Thoracic aorta (tissue), 2 donors: ENCODE measurements at regions not wholly inside any gene's neighbourhood (a gene's known extent, or its start where the extent isn't known, plus 50 kb on each side); places are given as distances from the start of the nearest gene placed in this dataset.

Source experiments
- ATAC-seq: fragments of 150-250 bp; one replicate; pipeline ENCODE4 v1.8.0; 2017; ENCODE audit warnings: low read depth; ENCODE audit not compliant: insufficient number of reproducible peaks, low FRiP score
- DNase-seq: peaks from one replicate; pipeline ENCODE4 v3.0.0-alpha.2; 2020; ENCODE audit warnings: low spot score
- H3K27ac ChIP-seq, 2 donors: fragments of 200-600 bp; sonication (generic); 1 replicate in 1 of 2; 2 replicates in 1 of 2; pipeline ENCODE4 v1.5.1; 2016; ENCODE audit warnings: mild to moderate bottlenecking in 2 of 2, moderate library complexity in 2 of 2
- H3K27me3 ChIP-seq: fragments of 200-600 bp; sonication (generic); replicated peaks from 2 replicates; pipeline ENCODE4 v1.6.0; 2016; ENCODE audit warnings: mild to moderate bottlenecking; ENCODE audit not compliant: insufficient read depth
- H3K36me3 ChIP-seq: fragments of 200-600 bp; sonication (generic); one replicate; pipeline ENCODE4 v1.5.1; 2016
- H3K4me1 ChIP-seq, 2 donors: fragments of 200-600 bp; sonication (generic); 1 replicate in 1 of 2; 2 replicates in 1 of 2; pipeline versions ENCODE4 v1.5.1 to v1.6.0; 2016; ENCODE audit warnings: low read depth in 2 of 2, mild to moderate bottlenecking in 1 of 2; ENCODE audit not compliant: control insufficient read depth in 1 of 2
- H3K4me3 ChIP-seq: fragments of 200-600 bp; sonication (generic); 2 replicates; pipeline ENCODE4 v1.5.1; 2016; ENCODE audit warnings: mild to moderate bottlenecking
- H3K9me3 ChIP-seq: fragments of 200-600 bp; sonication (generic); 2 replicates; pipeline ENCODE4 v1.5.1; 2016
- CTCF ChIP-seq: fragments of 200-600 bp; sonication (generic); IDR thresholded peaks from one replicate; pipeline ENCODE4 v1.5.1; 2019; ENCODE audit warnings: antibody characterized with exemption

GRCh38 chr14:64645220-64645892 lies 58.9 kb upstream of the PLEKHG3 start:
- ATAC-seq, result no peak
- Histone ChIP-seq H3K36me3 (no peaks in the 10 kb centered on the region), H3K9me3 (no peaks in the 10 kb centered on the region), H3K27me3 (no peaks in the 10 kb centered on the region), H3K27ac (no peak overlapping the region), H3K4me3 (no peak overlapping the region), H3K4me1 (peaks cover 0 to 11% of the 10 kb centered on the region in 2 donors)
- no peak for TF ChIP-seq CTCF
- DNase-seq, result no peak

GRCh38 chr14:64646103-64646502 lies 58.1 kb upstream of the PLEKHG3 start:
- no peak for ATAC-seq
- no peak for TF ChIP-seq CTCF
- Histone ChIP-seq H3K27me3 (no peaks in the 10 kb centered on the region), H3K27ac (no peak overlapping the region), H3K9me3 (no peaks in the 10 kb centered on the region), H3K4me1 (peaks cover 0 to 11% of the 10 kb centered on the region in 2 donors), H3K36me3 (no peaks in the 10 kb centered on the region), H3K4me3 (no peak overlapping the region)
- no peak for DNase-seq

GRCh38 chr14:64649383-64649998 lies 54.7 kb upstream of the PLEKHG3 start:
- Histone ChIP-seq H3K4me3 (no peak overlapping the region), H3K27ac (no peak overlapping the region), H3K9me3 (no peaks in the 10 kb centered on the region), H3K4me1 (peaks cover 0 to 23% of the 10 kb centered on the region in 2 donors), H3K27me3 (no peaks in the 10 kb centered on the region), H3K36me3 (no peaks in the 10 kb centered on the region)
- DNase-seq (no peak), ATAC-seq (no peak)
- TF ChIP-seq CTCF, result no peak

DNA sequence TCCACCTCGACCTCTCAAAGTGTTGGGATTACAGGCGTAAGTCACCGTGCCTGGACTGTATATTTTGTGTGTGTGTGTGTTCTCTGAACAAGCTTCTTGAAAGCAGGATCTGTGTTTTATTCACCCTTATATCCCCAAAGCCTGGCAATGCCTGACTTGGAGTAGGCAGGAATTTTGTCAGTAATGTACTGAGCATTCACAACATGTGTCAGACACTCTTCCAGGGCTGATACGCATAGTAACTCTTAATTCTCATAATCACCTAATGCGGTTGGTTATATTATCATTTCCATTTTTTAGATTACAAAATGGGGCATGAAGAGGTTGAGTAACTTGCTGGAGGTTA lies 50.4 kb upstream of the PLEKHG3 start:
- ATAC-seq (no peak), DNase-seq (no peak)
- no peak overlapping the region for H3K4me3 ChIP-seq
- no peak for TF ChIP-seq CTCF
- H3K9me3 ChIP-seq, result no peaks in the 10 kb centered on the region
- H3K27me3 ChIP-seq, result no peaks in the 10 kb centered on the region
- peaks cover 3 to 27% of the 10 kb centered on the region in 2 donors for H3K4me1 ChIP-seq
- H3K36me3 ChIP-seq, result no peaks in the 10 kb centered on the region
- peak overlapping the region; percentile 51 to 65 for H3K27ac ChIP-seq

DNA sequence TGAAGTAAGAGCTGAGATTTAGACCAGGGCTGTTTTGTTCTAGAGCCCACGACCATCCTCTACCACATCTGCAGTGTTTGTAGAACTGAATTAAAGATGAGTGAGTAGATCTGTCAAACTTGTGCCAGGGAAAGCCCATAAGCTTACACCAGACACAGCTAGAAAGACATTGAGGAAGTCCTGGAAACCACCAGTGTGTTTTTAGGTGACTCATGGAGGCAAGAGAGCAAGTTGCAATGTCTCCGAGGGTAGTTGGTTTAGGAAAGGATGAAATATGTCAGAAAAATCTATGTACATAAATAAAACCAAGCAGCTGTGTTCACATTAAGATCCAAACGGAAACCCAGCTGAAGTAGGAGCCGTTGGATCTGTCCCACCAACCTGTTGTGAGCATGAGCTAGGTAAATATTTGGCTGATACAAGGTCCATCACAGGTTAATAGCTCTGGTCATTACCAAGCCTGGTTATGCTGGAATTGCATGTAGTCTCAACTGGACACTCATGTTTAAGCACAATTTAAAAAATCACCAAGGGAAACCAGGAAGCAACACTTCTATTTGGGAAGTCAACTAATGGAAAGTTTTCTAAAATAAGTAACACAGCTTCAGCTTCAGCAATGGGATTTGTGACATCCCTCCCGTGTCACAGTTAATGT lies 49.9 kb upstream of the PLEKHG3 start:
- Histone ChIP-seq H3K4me3 (no peak overlapping the region), H3K27ac (peak overlapping the region; percentile 51 to 65), H3K9me3 (no peaks in the 10 kb centered on the region), H3K36me3 (no peaks in the 10 kb centered on the region), H3K27me3 (no peaks in the 10 kb centered on the region), H3K4me1 (peaks cover 3 to 27% of the 10 kb centered on the region in 2 donors)
- no peak for TF ChIP-seq CTCF
- no peak for ATAC-seq
- no peak for DNase-seq
